Breast epithelium (tissue), 4 donors: ENCODE measurements at regions not wholly inside any gene's neighbourhood (a gene's known extent, or its start where the extent isn't known, plus 50 kb on each side); places are given as distances from the start of the nearest gene placed in this dataset.
"Not testable (repeated sequence)": the region's sequence is repeated elsewhere in the genome, so short reads cannot be mapped to it uniquely, and the experiment has no call there.

Experiments used
- DNase-seq, 2 donors: peaks; one replicate each; pipeline ENCODE4 v3.0.0-alpha.2; 2019; ENCODE audit warnings: low spot score in 2 of 2
- H3K27ac ChIP-seq, 2 donors: fragments of 200-600 bp; sonication (generic) in 1 of 2; one replicate each; pipeline ENCODE4 v1.5.1; 2016 to 2019; ENCODE audit warnings: mild to moderate bottlenecking in 1 of 2
- H3K27me3 ChIP-seq, 2 donors: fragments of 200-600 bp; sonication (generic) in 1 of 2; one replicate each; pipeline versions ENCODE4 v1.5.1 to v1.6.0; 2017 to 2019; ENCODE audit warnings: control low read depth in 1 of 2, mild to moderate bottlenecking in 1 of 2
- H3K36me3 ChIP-seq: fragments of 200-600 bp; one replicate; pipeline ENCODE4 v1.5.1; 2019
- H3K4me1 ChIP-seq, 2 donors: fragments of 200-600 bp; sonication (generic); one replicate each; pipeline ENCODE4 v1.5.1; 2016 to 2019; ENCODE audit warnings: control low read depth in 1 of 2
- H3K4me3 ChIP-seq, 3 donors: fragments of 200-600 bp; sonication (generic); 1 replicate in 2 of 3; 2 replicates in 1 of 3; pipeline ENCODE4 v1.5.1; 2016 to 2019; ENCODE audit warnings: mild to moderate bottlenecking in 3 of 3, moderate library complexity in 2 of 3
- H3K9me3 ChIP-seq, 2 donors: fragments of 200-600 bp; sonication (generic) in 1 of 2; one replicate each; pipeline ENCODE4 v1.5.1; 2016 to 2019; ENCODE audit warnings: control low read depth in 1 of 2
- POLR2A ChIP-seq: fragments of 450-650 bp; IDR thresholded peaks from one replicate; pipeline ENCODE4 v1.6.1; 2016; ENCODE audit warnings: antibody characterized with exemption, mild to moderate bottlenecking, moderate library complexity
- POLR2AphosphoS5 ChIP-seq, 3 donors: sonication (generic); formaldehyde crosslinking; IDR thresholded peaks; one replicate each; pipeline ENCODE4 v1.6.1; 2017; ENCODE audit warnings: antibody characterized with exemption in 3 of 3
- intact Hi-C: fragments of 100-400 bp; cut with DNase I; formaldehyde crosslinking; loops from one replicate; pipeline ENCODE4 v1.15.1; 2023; ENCODE audit warnings: low total_unique reads
- TF ChIP-seq, protein P1 (sequence below), 3 donors: fragments of 450-650 bp; IDR thresholded peaks; one replicate each; pipeline ENCODE4 v1.5.1; 2016 to 2017; ENCODE audit warnings: antibody characterized with exemption in 3 of 3, mild to moderate bottlenecking in 3 of 3, moderate library complexity in 3 of 3

- no peak overlapping the region for H3K27ac ChIP-seq
- no peaks in the 10 kb centered on the region for H3K4me1 ChIP-seq
- H3K27me3 ChIP-seq, result no peaks in the 10 kb centered on the region
- H3K36me3 ChIP-seq, result no peaks in the 10 kb centered on the region
- intact Hi-C loops, result no loop called here
- TF ChIP-seq POLR2AphosphoS5 (IDR thresholded peaks at IDR 0.05) (no peak), POLR2A (no peak)
- TF ChIP-seq, protein P1, sequence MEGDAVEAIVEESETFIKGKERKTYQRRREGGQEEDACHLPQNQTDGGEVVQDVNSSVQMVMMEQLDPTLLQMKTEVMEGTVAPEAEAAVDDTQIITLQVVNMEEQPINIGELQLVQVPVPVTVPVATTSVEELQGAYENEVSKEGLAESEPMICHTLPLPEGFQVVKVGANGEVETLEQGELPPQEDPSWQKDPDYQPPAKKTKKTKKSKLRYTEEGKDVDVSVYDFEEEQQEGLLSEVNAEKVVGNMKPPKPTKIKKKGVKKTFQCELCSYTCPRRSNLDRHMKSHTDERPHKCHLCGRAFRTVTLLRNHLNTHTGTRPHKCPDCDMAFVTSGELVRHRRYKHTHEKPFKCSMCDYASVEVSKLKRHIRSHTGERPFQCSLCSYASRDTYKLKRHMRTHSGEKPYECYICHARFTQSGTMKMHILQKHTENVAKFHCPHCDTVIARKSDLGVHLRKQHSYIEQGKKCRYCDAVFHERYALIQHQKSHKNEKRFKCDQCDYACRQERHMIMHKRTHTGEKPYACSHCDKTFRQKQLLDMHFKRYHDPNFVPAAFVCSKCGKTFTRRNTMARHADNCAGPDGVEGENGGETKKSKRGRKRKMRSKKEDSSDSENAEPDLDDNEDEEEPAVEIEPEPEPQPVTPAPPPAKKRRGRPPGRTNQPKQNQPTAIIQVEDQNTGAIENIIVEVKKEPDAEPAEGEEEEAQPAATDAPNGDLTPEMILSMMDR (IDR thresholded peaks at IDR 0.05), result no peak
- H3K9me3 ChIP-seq, result no peaks in the 10 kb centered on the region
- DNase-seq, result no peak
- H3K4me3 ChIP-seq, result no peak overlapping the region
Measured at GRCh38 chr10:108319434-108320222, 1155.1 kb upstream of the SORCS1 start.

- H3K36me3 ChIP-seq, H3K9me3 ChIP-seq, H3K27me3 ChIP-seq, intact Hi-C loops, H3K4me1 ChIP-seq, H3K27ac ChIP-seq, DNase-seq: not testable (repeated sequence)
- H3K4me3 ChIP-seq, result peak overlapping the region in 2 of 3 donors; percentile 8 to 18
Measured at GRCh38 chr10:108315636-108316035, 1151.1 kb upstream of the SORCS1 start.

DNA sequence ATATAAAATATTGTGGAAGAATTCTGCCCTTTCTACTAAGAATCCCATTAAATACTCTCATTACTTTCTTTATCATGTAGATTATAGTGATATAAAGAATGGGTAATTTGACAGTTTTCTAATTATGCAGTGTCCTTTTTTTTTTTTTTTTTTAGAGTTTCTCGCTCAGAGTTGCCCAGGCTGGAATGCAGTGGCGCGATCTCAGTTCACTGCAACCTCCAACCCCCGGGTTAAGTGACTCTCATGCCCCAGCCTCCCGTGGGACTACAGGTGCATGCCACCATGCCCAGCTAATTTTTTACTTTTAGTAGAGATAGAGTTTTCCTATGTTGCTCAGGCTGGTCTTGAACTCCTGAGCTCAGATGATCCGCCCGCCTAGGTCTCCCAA, 1143.4 kb upstream of the SORCS1 start:
- no peak for DNase-seq
- intact Hi-C loops, result no loop called here
- no peak overlapping the region for H3K27ac ChIP-seq

DNA sequence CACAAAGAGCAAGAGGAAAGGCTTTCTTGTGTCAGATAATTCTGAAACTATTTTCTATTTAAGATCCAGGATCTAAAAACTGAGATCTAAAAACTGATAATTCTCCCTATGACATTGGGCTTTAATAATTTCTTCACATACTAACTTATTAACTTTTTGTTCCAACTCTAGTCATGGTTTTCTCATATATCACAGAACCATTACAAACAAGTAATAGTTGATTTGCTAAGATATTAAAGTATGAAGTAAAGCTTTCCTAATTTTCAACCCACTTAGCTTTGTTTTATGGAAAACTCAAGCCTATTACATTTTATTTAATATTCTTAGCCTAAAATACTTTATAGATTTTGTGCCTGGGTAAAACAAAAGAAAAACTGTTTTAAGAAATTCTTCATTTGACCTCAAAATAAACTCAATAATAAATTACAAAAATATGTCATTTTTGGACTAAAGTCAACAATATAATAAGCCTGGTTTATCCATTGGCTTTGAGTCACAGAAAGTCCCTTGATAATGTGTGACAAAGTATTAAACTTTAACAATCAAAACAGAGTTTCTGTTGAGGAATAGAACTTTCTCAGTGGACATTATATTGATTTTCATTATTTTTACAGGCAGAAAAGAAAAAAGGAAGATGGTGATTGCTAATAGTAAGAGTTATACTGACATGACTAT, 1142.9 kb upstream of the SORCS1 start:
- Histone ChIP-seq H3K27ac (no peak overlapping the region), H3K9me3 (no peaks in the 10 kb centered on the region), H3K27me3 (no peaks in the 10 kb centered on the region), H3K4me3 (no peak overlapping the region), H3K36me3 (no peaks in the 10 kb centered on the region), H3K4me1 (no peaks in the 10 kb centered on the region)
- intact Hi-C loops, result no loop called here
- DNase-seq, result no peak
- TF ChIP-seq POLR2AphosphoS5 (IDR thresholded peaks at IDR 0.05) (no peak), POLR2A (no peak)
- TF ChIP-seq, protein P1 (IDR thresholded peaks at IDR 0.05), result no peak

More for the DNA sequence above, 1143.4 kb upstream of the SORCS1 start:
- Histone ChIP-seq H3K36me3 (no peaks in the 10 kb centered on the region), H3K9me3 (no peaks in the 10 kb centered on the region), H3K4me3 (no peak overlapping the region), H3K4me1 (no peaks in the 10 kb centered on the region), H3K27me3 (no peaks in the 10 kb centered on the region)
- TF ChIP-seq, protein P1 (IDR thresholded peaks at IDR 0.05), result no peak
- TF ChIP-seq POLR2A (no peak), POLR2AphosphoS5 (IDR thresholded peaks at IDR 0.05) (no peak)

DNA sequence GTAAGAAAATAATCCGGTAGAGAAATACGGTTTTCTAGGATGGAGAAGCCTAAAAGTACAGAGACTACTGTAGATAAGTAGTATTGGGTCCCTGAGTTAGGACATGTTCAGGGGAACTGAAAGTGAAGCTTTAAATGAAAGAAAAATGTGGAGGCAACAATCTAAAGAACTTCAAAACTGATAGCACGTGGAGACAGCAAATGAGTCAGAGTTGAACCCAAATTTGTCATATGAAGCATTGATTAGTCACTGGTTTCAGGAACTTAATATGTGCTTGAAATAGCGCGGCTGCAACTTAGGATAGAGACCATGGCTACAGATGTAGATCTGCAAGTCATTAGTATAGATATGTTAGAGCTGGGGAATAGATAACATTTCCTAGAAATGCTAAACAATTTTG, 1138.6 kb upstream of the SORCS1 start:
- DNase-seq, result no peak
- intact Hi-C loops, result no loop called here
- Histone ChIP-seq H3K36me3 (no peaks in the 10 kb centered on the region), H3K27me3 (no peaks in the 10 kb centered on the region), H3K4me3 (no peak overlapping the region), H3K27ac (no peak overlapping the region), H3K4me1 (no peaks in the 10 kb centered on the region), H3K9me3 (no peaks in the 10 kb centered on the region)
- TF ChIP-seq, protein P1 (IDR thresholded peaks at IDR 0.05), result no peak
- TF ChIP-seq POLR2A, result no peak
- no peak for TF ChIP-seq POLR2AphosphoS5 (IDR thresholded peaks at IDR 0.05)
